ENCODE measurements at regions not wholly inside any gene's neighbourhood (a gene's known extent, or its start where the extent isn't known, plus 50 kb on each side); places are given as distances from the start of the nearest gene placed in this dataset.

DNA sequence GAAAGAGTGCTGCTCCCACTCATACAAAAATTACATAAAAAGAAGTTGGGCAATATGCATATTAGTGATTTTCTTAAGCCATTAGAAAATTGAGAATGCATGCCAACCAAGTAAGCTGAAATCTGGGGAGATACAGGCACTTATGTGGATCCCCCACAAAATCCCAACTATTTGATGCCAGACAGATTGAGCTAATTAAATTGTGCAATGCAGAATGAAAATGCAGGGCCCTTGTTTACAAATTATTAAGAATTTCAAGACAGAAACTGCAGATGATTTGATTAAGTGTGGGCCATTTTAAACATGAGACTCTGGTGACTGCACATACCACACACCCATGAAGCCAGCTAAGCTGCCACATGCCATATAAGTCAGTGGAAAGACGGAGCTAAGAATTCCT is 554.5 kb downstream of the CBLN2 start:
- TF ChIP-seq EZH2 (IDR thresholded peaks at IDR 0.05) (no peak), POLR2A (IDR thresholded peaks at IDR 0.05; ENCODE audit: borderline replicate concordance, extremely low read depth, insufficient read depth, insufficient read length) (no peak), ZNF274 (IDR thresholded peaks at IDR 0.05; ENCODE audit: low read depth, low read length) (no peak), EZH2phosphoT487 (IDR thresholded peaks at IDR 0.05; ENCODE audit: borderline replicate concordance) (no peak), POLR2AphosphoS5 (IDR thresholded peaks at IDR 0.05; ENCODE audit: low read depth, low read length) (no peak), REST (IDR thresholded peaks at IDR 0.05; ENCODE audit: low read depth) (no peak)
- TF ChIP-seq, protein P1, sequence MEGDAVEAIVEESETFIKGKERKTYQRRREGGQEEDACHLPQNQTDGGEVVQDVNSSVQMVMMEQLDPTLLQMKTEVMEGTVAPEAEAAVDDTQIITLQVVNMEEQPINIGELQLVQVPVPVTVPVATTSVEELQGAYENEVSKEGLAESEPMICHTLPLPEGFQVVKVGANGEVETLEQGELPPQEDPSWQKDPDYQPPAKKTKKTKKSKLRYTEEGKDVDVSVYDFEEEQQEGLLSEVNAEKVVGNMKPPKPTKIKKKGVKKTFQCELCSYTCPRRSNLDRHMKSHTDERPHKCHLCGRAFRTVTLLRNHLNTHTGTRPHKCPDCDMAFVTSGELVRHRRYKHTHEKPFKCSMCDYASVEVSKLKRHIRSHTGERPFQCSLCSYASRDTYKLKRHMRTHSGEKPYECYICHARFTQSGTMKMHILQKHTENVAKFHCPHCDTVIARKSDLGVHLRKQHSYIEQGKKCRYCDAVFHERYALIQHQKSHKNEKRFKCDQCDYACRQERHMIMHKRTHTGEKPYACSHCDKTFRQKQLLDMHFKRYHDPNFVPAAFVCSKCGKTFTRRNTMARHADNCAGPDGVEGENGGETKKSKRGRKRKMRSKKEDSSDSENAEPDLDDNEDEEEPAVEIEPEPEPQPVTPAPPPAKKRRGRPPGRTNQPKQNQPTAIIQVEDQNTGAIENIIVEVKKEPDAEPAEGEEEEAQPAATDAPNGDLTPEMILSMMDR (IDR thresholded peaks at IDR 0.05 in 2 of 3, conservative IDR thresholded peaks at IDR 0.05 in 1 of 3; ENCODE audit: borderline replicate concordance in 1 of 3, insufficient read depth in 1 of 3, low read depth in 2 of 3, low read length in 2 of 3), result no peak

Measured in HCT116 (cell line).